ENCODE measurements at regions not wholly inside any gene's neighbourhood (a gene's known extent, or its start where the extent isn't known, plus 50 kb on each side); places are given as distances from the start of the nearest gene placed in this dataset.

DNA sequence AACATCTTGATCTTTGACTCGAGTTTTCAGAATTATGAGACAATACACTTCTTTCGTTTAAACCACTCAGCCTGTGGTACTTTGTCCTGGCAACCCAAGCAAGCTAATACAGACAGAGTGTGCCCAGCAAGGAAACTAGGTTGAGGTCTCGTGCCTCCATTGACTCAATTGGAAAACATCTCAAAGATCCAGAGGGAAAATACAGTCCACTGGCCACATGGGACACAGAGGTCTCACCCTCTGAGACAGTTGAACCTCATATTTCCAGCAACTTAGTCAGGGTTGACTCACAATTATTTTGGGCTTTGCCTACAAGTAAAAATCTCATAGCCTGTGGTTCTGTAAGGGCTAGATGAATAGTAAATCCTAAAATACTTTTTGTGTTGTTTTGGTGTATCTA is 631.5 kb downstream of the MTRR start:
- Histone ChIP-seq H3K9me3 (ENCODE audit: low read length) (peaks cover 86% of the 10 kb centered on the region), H3K27ac (ENCODE audit: extremely low read length, insufficient read depth, low read length) (no peak overlapping the region), H3K4me3 (replicated peaks in 1 of 3; ENCODE audit: insufficient read depth in 1 of 3, low read depth in 2 of 3, low read length in 3 of 3) (no peak overlapping the region), H3K79me2 (ENCODE audit: insufficient read depth, low read length) (no peaks in the 10 kb centered on the region), H3K4me2 (ENCODE audit: low read depth, low read length) (no peak overlapping the region), H3K27me3 (ENCODE audit: control insufficient read depth in 1 of 2, insufficient read depth in 2 of 2, low read length in 2 of 2) (no peaks in the 10 kb centered on the region), H3K36me3 (replicated peaks in 1 of 2; ENCODE audit: control insufficient read depth in 1 of 2, insufficient read depth in 2 of 2, low read length in 2 of 2) (no peaks in the 10 kb centered on the region), H3K4me1 (ENCODE audit: insufficient read depth, low read length) (no peaks in the 10 kb centered on the region), H2AFZ (ENCODE audit: low read length) (no peak overlapping the region), H3K9ac (ENCODE audit: insufficient read depth, low read depth, low read length) (no peak overlapping the region), H4K20me1 (ENCODE audit: insufficient read depth, low read length) (no peaks in the 10 kb centered on the region)
- ATAC-seq: no peak
- WGBS (ENCODE audit: low lambda C conversion rate): 0% methylated on average over 3 of the region's 3 CpGs
- no TSS peak for BruUV-seq (replicated peaks)
- in situ Hi-C loops (cut with HindIII; ENCODE audit: extremely low pct_ligation_motif_present, low pct_unique_long_range_greater_than_20kb) (no loop called here), intact Hi-C loops (cut with micrococcal nuclease; ENCODE audit: unreplicated experiment) (no loop called here)
- POLR2A ChIA-PET: no interaction called here
- CTCF ChIA-PET (ENCODE audit: low intra/inter-chr PET ratio, low total read pairs): no interaction called here
- DNase-seq (ENCODE audit: low spot score): no peak
- FAIRE-seq: no peak
- no peak for TF ChIP-seq RBM39 (IDR thresholded peaks at IDR 0.05; ENCODE audit: low read depth, low read length, poor library complexity, severe bottlenecking)
- TF ChIP-seq SMC3 (IDR thresholded peaks at IDR 0.05; ENCODE audit: low read length): no peak
- no peak for TF ChIP-seq POLR2AphosphoS2 (IDR thresholded peaks at IDR 0.05; ENCODE audit: low read depth, low read length)
- TF ChIP-seq, protein P1, sequence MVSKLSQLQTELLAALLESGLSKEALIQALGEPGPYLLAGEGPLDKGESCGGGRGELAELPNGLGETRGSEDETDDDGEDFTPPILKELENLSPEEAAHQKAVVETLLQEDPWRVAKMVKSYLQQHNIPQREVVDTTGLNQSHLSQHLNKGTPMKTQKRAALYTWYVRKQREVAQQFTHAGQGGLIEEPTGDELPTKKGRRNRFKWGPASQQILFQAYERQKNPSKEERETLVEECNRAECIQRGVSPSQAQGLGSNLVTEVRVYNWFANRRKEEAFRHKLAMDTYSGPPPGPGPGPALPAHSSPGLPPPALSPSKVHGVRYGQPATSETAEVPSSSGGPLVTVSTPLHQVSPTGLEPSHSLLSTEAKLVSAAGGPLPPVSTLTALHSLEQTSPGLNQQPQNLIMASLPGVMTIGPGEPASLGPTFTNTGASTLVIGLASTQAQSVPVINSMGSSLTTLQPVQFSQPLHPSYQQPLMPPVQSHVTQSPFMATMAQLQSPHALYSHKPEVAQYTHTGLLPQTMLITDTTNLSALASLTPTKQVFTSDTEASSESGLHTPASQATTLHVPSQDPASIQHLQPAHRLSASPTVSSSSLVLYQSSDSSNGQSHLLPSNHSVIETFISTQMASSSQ (IDR thresholded peaks at IDR 0.05; ENCODE audit: low read depth): no peak
- TF ChIP-seq, protein P1 (CRISPR knock-in tag; IDR thresholded peaks at IDR 0.05; ENCODE audit: borderline replicate concordance): no peak
- TF ChIP-seq ZBTB3 (CRISPR knock-in tag; IDR thresholded peaks at IDR 0.05; ENCODE audit: borderline replicate concordance, low read depth): no peak
- no peak for TF ChIP-seq IRF2 (CRISPR knock-in tag; IDR thresholded peaks at IDR 0.05)
- no peak for TF ChIP-seq ZNF317 (CRISPR knock-in tag; IDR thresholded peaks at IDR 0.05)
- TF ChIP-seq ZNF230 (CRISPR knock-in tag; IDR thresholded peaks at IDR 0.05): no peak
- no peak for TF ChIP-seq ZNF773 (CRISPR knock-in tag; IDR thresholded peaks at IDR 0.05; ENCODE audit: borderline replicate concordance)
- TF ChIP-seq ZNF274 (CRISPR knock-in tag; IDR thresholded peaks at IDR 0.05): no peak
- no peak for TF ChIP-seq SALL2 (CRISPR knock-in tag; IDR thresholded peaks at IDR 0.05)
- no peak for TF ChIP-seq SMYD3 (CRISPR knock-in tag; IDR thresholded peaks at IDR 0.05)
- TF ChIP-seq AFF4 (CRISPR knock-in tag; IDR thresholded peaks at IDR 0.05): no peak
- no peak for TF ChIP-seq PLSCR1 (CRISPR knock-in tag; IDR thresholded peaks at IDR 0.05; ENCODE audit: borderline replicate concordance)
